ENCODE measurements at regions not wholly inside any gene's neighbourhood (a gene's known extent, or its start where the extent isn't known, plus 50 kb on each side); places are given as distances from the start of the nearest gene placed in this dataset.

GRCh38 chr19:31548941-31549340, 199.7 kb upstream of the TSHZ3 start:
- H3K36me3 ChIP-seq = no peaks in the 10 kb centered on the region
- no peak for DNase-seq (ENCODE audit: extremely low spot score)
- H3K4me3 ChIP-seq = no peak overlapping the region
- no peak overlapping the region for H3K27ac ChIP-seq (replicated peaks in 1 of 4)
- H3K27me3 ChIP-seq = no peaks in the 10 kb centered on the region
- H3K4me1 ChIP-seq = no peaks in the 10 kb centered on the region
- H3K9me3 ChIP-seq = no peaks in the 10 kb centered on the region
- intact Hi-C loops (cut with DNase I) = no loop called here
- no peak for TF ChIP-seq EP300 (IDR thresholded peaks at IDR 0.05)
- peak; percentile 37 to 55 (median 42) for TF ChIP-seq CTCF (IDR thresholded peaks at IDR 0.05)
- 91% methylated on average over 4 of the region's 4 CpGs for WGBS

GRCh38 chr19:31553112-31553845, 204.0 kb upstream of the TSHZ3 start:
- no peak for TF ChIP-seq POLR2A (IDR thresholded peaks at IDR 0.05; ENCODE audit: low read depth)
- Histone ChIP-seq H3K27ac (replicated peaks in 1 of 4) (no peak overlapping the region), H3K27me3 (no peaks in the 10 kb centered on the region), H3K4me3 (no peak overlapping the region), H3K36me3 (no peaks in the 10 kb centered on the region), H3K4me1 (no peaks in the 10 kb centered on the region), H3K9me3 (no peaks in the 10 kb centered on the region)
- DNase-seq (ENCODE audit: extremely low spot score) = no peak
- intact Hi-C loops (cut with DNase I) = loop anchor here (10.0 kb wide), 1 partner anchor 868 kb away; no protein-coding TSS in a partner anchor
- 67% methylated on average over 9 of the region's 9 CpGs for WGBS

- no peak for DNase-seq (ENCODE audit: extremely low spot score)
- no peaks in the 10 kb centered on the region for H3K4me1 ChIP-seq
- H3K27ac ChIP-seq (replicated peaks in 1 of 4) = no peak overlapping the region
- TF ChIP-seq POLR2A (IDR thresholded peaks at IDR 0.05; ENCODE audit: low read depth) (no peak), CTCF (IDR thresholded peaks at IDR 0.05) (no peak), POLR2AphosphoS5 (IDR thresholded peaks at IDR 0.05) (no peak), EP300 (IDR thresholded peaks at IDR 0.05) (no peak)
- intact Hi-C loops (cut with DNase I) = loop anchor here (10.0 kb wide), 1 partner anchor 869 kb away; no protein-coding TSS in a partner anchor
- WGBS = 75% methylated on average over 8 of the region's 8 CpGs
- peaks cover 0 to under 1% (median 0%) of the 10 kb centered on the region in 4 donors for H3K9me3 ChIP-seq
- no peaks in the 10 kb centered on the region for H3K36me3 ChIP-seq
- no peak overlapping the region for H3K4me3 ChIP-seq
- H3K27me3 ChIP-seq = no peaks in the 10 kb centered on the region
Measured at GRCh38 chr19:31553846-31554215, 204.6 kb upstream of the TSHZ3 start.

GRCh38 chr19:31554360-31554759, 205.1 kb upstream of the TSHZ3 start:
- no peak for TF ChIP-seq POLR2A (IDR thresholded peaks at IDR 0.05; ENCODE audit: low read depth)
- TF ChIP-seq CTCF (IDR thresholded peaks at IDR 0.05) = no peak
- TF ChIP-seq EP300 (IDR thresholded peaks at IDR 0.05) = no peak
- TF ChIP-seq POLR2AphosphoS5 (IDR thresholded peaks at IDR 0.05) = no peak
- H3K27ac ChIP-seq (replicated peaks in 1 of 4) = no peak overlapping the region
- H3K9me3 ChIP-seq = peaks cover 0 to 6% (median 2%) of the 10 kb centered on the region in 4 donors
- intact Hi-C loops (cut with DNase I) = loop anchor here (10.0 kb wide), 1 partner anchor 870 kb away; no protein-coding TSS in a partner anchor
- no peaks in the 10 kb centered on the region for H3K27me3 ChIP-seq
- no peaks in the 10 kb centered on the region for H3K36me3 ChIP-seq
- 83% methylated on average over 9 of the region's 9 CpGs for WGBS
- no peak for DNase-seq (ENCODE audit: extremely low spot score)
- H3K4me1 ChIP-seq = no peaks in the 10 kb centered on the region
- no peak overlapping the region for H3K4me3 ChIP-seq

- Histone ChIP-seq H3K4me1 (no peaks in the 10 kb centered on the region), H3K27me3 (no peaks in the 10 kb centered on the region), H3K27ac (replicated peaks in 1 of 4) (no peak overlapping the region), H3K9me3 (peaks cover 0 to 10% (median 4%) of the 10 kb centered on the region in 4 donors), H3K4me3 (no peak overlapping the region), H3K36me3 (no peaks in the 10 kb centered on the region)
- no peak for TF ChIP-seq POLR2AphosphoS5 (IDR thresholded peaks at IDR 0.05)
- DNase-seq (ENCODE audit: extremely low spot score) = no peak
- 77% methylated on average over 8 of the region's 8 CpGs for WGBS
- intact Hi-C loops (cut with DNase I) = loop anchor here (10.0 kb wide), 1 partner anchor 871 kb away; no protein-coding TSS in a partner anchor
Measured at GRCh38 chr19:31555634-31556215, 206.5 kb upstream of the TSHZ3 start.

Data from esophagus muscularis mucosa (tissue), 4 donors.